ENCODE measurements at regions not wholly inside any gene's neighbourhood (a gene's known extent, or its start where the extent isn't known, plus 50 kb on each side); places are given as distances from the start of the nearest gene placed in this dataset.

DNA sequence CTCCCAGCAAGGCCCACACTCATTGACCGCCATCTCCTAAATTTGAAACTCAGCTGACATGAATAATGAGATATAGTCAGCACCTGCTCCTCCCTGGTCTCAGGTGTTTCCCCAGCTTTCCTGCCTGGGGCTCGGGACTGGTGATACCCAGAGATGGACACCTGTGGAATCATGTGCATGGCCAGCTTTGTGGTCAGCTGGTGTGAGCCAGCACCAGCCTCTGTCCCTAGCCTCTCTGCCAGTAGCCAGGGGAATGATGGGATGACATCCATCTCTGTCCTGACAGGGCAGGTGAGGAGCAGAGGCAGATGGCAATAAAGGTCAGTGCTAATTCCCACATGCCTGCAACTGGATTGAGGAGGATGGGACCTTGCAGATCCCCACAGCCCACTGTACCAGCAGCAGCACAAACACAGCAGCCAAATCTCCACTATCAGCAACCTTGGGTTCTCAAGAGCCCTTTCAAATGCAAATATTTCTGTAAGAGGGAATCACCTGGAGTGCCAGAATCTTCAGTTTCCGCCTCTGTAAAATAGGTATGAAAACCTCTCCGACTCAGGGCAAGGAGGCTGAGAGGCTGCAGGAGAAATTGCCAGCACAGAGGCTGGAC lies 329.2 kb upstream of the ZMIZ1 start:
- no peak for DNase-seq (ENCODE audit: low spot score)

DNA sequence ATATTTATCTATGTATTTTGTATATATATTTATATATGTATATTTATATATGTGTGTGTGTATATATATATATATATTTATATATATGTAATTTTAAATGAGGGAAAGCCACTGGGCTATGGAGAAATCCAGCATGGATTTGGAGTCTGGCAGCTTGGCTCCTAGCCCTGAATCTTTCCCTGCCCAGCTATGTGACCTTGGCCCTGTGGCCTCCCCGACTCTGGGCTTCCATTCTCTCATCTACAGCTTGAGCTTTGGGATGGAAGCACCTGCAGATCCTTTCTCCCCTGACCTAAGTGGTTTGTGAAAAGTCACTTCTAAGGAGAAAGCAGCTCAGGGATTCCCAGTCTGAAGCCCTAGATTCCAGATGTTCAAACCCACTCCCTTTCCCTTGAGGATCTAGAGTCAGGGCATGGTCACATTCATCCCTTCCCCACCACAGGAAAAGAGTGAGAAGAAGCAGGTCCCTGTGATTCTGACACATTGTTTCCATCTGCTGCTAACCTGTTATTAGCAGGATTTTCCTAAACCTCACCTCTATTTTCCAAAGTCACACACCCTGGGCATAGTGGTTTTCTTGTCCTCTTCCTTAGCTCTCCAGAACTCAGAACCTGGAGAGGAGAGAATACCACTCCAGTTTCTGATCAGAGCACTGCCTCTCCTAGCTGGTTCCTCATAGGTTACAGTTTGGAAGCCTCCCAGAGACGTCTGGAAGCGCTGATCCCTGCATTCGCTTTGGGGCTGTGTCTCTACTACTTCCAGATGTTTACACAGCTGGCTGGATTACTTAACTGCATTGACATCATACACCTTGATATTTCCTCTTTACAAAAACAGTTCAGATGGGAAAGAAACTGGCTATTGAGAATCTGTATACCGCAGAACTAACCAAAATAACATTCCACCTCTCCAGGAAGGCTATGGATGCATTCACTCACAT lies 327.5 kb upstream of the ZMIZ1 start:
- no peak for DNase-seq (ENCODE audit: low spot score)

DNA sequence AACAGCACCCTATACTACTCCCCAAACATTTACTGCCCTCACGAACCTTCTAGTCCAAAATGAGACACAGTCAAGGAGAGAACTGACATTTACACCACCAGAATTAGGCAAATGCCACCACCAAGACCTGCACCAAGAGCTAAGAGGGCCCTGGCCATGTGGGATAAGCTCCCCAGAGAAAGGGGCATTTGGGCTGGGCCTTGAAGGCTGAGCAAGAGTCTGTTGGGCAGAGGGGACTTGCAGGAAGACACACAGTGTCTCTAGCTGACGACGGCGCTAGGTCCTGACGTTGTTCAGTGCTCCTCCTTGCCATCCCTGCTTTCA lies 326.4 kb upstream of the ZMIZ1 start:
- no peak for DNase-seq (ENCODE audit: low spot score)

DNA sequence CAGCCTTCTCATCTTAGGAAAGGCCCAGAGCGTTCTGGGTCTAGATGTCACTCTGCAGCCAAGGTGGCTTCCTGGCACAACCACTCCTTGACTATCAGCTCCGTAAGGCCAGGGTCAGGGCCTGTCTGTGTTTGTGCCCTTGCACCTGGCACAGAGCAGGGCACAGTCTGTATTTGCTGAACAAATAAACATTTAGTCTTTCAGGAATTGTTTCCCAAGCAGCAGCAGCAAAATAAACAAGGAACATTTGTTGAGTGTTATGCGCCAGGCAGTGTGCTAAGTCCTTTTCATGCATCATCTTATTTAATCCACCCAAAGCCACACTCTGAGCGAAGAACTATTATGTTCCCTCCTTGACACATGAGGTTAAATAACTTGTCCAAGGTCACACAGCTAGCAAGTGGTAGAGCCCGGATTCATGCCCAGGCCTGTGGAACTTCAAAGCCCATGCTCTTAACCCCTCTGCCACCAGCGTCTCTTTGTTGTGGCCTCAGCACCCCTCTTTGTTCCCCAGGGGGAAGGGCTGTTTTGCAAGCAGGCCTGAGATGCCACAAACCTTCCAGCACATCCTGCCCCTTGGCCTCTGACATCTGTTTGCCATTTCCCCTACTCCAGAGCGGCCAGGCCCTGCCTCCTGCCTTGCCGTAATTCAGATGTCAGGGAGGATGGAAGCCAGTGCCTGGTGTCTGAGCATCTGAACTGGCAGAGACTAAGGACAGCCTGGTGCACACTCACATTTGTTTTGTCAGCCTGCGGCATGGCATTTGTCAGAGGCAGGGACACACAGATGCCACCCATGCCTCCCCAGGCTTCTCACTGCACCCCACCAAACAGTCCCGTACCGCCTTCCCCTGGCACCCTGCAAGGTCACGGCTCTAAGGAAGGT lies 325.8 kb upstream of the ZMIZ1 start:
- DNase-seq (ENCODE audit: low spot score): no peak

DNA sequence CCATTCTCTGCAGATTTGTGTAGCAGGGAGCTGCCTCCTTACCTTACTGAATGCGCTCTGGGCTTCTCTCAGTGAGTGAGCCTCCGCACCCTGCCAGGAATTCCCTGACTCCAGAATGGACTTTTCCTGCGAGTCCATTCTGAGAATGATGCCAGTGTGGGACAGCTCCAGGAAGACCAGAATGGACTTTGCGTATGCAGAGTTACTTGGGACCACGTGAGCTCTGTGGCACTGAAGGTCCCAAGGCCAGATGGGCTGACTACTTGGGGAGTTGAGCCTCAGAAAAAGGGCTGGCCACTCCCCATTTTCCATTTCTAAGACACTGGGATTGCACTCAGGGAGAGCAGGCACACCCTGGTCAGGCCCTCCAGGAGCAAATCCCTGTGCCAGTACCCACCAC lies 324.7 kb upstream of the ZMIZ1 start:
- DNase-seq (ENCODE audit: low spot score): no peak

DNA sequence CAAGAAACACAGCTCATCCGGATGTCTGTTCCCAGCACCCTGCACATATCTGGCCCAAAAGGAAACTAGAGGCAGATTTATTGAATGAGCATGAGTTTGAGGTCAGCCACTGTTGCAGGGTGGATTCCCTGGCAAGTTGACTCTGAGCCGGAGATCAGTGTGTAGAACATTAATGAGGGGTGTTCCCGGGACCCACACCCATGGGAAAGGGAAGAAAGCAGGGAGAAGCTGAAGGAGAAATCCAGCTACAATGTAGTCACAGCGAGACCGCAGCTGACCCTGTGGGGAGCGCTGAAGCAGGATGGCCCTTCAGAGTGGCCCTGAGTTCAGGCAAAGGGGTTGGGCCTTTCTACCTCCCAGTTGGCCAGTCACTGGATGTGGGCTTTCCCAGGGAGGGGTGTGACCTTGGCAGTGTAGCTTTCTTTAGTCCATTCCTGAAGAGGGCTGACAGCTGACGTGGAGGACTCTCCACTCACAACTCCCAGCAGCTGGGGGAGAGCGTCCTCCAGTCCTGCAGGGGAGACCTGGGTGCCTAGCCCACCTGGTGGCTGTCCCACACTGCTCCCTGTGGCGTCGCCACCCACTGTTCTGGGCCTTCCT lies 324.2 kb upstream of the ZMIZ1 start:
- DNase-seq (ENCODE audit: low spot score): no peak

DNA sequence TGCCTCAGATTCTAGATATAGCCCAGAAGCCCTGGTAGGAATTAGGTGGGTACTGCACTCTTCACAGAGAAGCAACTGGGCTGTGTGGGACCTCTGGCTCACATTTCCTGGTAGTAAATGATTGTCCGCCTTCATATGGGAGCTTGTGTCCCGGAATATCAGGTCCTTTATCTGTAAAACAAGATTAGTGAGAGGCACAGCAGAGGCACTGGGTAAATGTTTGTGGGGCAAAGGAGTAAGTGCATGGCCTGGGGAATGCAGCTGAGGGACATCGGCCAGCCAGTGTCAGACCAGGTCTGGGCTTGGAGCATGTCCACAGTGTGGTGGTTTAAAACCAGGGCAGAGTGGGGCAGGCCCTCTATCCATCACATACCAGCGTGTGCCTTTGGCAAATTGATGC lies 323.3 kb upstream of the ZMIZ1 start:
- no peak for DNase-seq (ENCODE audit: low spot score)

DNA sequence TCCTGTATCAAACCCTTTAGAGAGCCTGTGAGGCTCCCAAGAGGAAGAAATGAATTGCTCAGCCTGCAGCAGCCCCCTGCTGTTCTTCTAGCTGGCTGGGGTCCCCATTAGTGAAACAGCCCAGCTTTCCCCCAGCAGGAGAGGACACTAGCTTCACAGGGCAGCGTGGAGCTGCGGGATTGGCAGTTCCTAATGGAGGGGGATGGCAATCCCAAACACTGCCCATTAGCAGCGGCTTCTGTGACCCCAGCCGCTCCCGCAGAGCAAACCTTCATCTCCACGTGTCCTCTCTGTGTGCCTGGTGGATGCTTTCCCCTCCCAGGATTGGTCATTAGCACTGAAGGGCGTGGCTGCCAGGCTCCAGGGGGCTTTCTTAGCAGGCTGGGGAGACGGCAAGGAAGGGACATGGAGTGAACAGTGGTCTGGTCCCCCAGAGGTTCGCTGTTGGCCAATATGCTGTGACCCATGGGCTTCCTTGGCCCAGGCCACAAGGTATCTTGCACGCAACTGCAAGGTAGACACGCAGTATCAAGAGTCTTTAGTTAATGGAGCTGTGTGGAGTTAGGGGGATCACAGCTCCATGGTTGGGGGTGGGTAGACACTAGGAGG lies 322.5 kb upstream of the ZMIZ1 start:
- no peak for DNase-seq (ENCODE audit: low spot score)

DNA sequence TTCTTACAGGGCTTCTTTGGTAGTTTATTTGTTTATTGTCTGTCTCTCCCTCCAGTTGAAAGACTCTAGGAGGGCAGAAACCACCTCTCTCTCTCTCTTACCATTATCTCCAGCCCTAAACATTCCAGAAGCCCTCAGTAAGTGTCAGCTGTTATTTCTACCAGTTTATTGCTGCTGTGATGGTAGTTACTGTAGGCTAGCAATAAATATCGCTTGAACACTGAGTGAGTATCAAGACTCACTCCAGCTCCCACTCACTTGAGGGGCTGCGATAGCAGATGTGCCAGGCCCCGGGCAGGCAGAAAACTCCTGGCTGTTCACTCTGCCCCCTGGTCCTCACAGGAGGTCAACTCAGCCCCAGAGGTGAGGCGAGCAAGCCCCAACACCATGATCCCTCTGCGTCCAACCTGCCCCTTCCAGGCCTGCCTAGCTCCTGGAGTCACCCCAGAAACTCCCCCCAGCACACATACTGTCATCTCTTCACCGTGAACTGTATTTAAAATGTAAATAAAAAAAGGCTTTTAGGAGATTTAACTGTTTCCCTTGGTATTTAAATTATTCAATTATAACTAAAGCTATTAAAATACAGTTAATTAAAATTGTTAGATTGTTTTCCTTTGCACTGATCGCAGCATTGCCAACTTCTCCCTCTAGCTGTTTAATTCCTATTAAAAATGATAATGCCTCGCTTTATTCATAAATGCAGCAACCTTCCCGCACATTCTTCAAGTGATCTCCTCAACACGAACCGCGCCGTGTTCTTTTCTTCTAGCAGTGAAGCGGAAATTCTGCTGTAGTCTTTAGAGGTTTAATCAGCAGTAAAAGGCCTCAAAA lies 321.1 kb upstream of the ZMIZ1 start:
- no peak for DNase-seq (ENCODE audit: low spot score)

DNA sequence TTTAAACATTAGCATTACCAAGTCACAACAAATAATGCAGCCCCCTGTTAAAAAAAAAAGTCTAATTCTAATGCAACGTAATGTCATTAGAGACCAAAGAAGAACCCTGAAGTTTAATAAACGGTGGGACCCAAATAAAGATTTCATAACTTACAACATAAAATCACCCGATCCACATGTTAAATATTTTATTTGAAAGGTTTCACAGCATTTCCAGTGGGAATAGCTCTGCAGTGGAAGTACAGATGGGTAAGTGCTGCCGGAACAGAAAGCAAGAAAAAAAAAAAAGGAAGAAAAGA lies 320.6 kb upstream of the ZMIZ1 start:
- no peak for DNase-seq (ENCODE audit: low spot score)

DNA sequence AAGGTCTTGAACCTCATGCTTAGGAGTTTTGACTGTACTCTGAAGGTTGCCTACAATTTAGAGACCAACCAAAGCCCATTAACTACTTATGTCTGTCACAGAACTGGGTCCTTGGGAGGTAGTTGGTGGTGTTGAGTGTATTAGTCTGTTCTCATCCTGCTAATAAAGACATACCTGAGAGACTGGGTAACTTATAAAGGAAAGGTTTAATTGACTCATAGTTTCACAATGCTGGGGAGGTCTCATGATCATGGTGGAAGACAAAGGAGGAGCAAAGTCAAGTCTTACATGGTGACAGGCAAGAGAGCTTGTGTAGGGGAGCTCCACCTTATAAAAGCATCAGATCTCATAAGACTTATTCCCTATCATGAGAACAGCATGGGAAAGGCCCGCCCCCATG lies 319.6 kb upstream of the ZMIZ1 start:
- DNase-seq (ENCODE audit: low spot score): no peak

DNA sequence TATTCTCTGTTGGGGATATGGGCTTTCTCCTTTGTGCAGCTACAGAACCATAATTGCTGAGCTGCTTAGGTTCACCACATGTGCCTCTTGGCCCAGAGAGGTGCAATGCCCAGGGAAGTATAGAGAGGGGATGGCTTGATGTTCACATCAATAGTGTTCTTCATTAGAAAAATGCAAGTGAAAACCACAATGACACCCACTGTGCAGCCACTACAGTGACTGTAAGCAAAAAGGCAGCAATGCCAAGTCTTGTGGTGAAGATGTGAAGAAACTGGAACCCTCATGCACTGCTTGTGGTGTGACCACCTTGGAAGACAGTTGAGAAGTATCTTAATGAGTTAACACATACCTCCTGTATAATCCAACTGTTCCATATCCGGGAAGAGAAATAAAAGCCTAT lies 318.9 kb upstream of the ZMIZ1 start:
- no peak for DNase-seq (ENCODE audit: low spot score)

DNA sequence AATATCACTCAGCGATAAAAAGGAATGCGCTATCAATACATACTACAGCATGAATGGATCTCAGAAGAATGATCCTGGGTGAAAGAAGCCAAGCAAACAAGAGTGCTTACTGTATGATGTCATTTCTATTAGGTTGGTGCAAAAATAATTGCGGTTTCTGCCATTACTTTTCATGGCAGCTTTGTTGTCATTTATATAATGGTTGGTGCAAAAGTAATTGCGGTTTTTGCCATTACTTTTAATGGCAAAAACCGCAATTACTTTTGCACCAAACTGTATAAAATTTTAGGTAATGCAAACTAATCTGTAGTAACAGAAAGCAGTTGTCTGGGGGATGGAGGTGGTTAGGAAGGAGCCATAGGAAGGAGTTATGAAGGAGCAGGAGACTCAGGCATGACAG lies 318.3 kb upstream of the ZMIZ1 start:
- DNase-seq (ENCODE audit: low spot score): no peak

DNA sequence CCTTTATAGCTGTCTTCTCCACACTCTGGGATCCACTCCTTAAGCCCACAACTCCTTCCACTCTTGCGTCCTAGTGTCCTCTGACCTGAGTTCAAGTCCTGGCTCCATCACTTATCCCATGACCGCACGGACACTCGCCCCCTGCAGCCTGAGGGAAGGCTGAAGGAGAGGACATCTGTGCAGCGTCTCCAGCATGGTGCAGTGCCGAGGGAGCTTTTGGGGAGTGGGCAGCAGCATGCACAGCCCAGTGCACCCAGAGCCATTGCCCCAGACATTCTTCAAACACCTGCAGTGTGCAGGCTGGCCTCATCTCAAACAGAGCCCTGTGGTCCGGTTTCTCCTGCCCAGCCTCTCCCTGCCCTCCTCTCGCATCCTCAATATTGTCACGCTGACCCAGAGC lies 317.1 kb upstream of the ZMIZ1 start:
- no peak for DNase-seq (ENCODE audit: low spot score)

DNA sequence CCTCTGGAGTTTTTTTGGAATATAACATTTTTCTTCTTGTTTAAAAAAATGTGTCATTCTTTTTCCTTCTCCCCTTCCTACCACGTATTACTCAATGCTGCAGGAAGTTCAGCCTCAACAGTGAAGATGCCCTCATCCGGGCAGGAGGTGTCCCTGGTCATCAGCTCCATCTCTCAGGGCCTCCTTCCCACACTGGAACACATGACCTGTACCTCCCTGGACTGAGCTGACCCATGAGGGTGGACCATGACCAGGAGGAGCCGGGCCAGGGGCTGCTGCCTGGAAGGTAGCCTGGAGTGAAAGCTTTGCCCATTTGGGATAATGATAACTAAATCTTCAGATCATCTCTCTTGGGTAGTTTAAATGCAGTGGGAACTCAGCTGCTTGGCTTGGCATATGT lies 316.5 kb upstream of the ZMIZ1 start:
- no peak for DNase-seq (ENCODE audit: low spot score)

DNA sequence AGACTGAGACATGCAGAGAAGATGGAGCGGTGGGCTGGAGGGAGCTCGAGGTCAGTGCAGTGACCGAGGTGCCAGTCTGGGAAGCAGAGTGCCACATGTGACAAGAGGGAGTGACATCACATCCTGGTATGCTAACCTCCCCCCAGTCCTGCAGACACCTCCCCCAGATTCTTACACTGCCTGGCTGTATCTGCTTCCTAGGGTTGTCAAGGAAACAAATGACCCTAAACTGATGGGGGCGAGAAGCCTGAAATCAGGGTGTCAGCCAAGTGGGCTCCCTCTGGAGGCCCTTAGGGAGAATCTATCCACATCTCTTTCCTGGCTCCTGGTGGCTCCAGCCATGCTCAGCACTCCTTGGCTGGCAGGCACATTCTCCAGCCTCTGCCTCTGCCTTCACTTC lies 316.1 kb upstream of the ZMIZ1 start:
- DNase-seq (ENCODE audit: low spot score): no peak

DNA sequence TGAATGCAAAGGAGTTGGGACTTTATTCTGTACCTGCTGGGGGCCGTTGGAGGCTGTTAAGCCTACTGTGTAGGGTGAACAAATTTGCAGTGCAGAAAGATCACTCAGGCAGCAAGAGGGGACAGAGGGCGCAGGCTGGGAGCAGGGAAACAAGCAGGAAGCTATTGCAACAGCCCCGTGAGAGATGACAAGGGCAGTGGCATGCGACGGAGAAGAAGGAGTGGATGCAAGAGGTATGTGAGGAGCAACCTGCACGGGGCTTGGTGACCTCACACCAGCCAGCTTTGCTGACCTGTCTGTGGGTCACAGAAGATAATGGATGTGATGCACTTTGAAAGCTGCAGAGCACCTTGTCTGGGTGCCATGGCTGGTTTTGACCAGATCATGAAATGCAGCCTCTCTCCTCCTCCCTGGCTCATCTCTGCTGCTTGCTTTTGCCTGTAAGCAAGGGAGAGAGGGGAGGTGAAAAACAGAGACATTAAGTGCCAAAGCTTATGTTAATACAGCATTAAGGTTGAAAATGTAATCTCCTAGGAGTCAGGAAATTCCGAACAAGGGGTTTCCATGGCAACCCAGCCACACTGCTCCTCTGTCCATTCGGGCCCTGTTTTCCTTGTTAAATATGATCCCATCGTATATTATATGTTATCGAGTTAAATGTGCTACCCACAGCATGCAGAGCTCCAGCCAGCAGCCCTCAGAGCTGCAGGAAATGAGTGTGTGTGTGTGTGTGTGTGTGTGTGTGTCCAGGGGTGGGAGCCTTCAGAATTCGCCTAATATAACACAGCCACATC lies 314.3 kb upstream of the ZMIZ1 start:
- no peak for DNase-seq (ENCODE audit: low spot score)

DNA sequence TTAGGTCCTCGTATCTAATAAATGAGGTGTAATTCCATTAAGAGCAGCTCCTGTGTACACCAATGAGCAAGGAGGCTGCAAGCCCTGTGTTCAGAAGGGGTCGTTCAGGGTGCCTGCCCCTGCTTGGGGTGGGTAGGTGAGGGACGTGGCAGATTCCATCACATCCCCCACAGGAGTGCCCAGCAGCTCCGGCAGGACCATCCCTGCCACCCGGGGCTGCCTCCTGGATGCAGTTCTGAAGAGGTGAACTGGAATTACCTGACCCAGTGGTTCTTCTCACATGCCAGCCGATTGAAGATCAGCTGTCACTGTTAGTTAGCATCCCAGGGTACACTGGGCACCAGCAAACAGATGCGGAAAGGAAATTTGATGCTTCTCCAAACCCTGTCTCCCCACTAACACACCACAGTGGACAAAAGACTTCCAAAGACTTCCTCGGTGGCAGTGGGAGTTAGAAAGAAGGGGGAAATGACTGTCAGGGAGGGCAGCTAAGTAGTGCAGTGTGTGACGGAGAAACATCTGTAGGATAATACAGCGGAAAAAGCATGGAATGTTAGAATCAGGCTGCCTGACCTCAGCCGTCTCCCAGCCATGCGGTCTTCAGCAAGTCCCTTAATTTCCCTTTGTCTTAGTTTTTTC lies 313.6 kb upstream of the ZMIZ1 start:
- DNase-seq (ENCODE audit: low spot score): no peak

DNA sequence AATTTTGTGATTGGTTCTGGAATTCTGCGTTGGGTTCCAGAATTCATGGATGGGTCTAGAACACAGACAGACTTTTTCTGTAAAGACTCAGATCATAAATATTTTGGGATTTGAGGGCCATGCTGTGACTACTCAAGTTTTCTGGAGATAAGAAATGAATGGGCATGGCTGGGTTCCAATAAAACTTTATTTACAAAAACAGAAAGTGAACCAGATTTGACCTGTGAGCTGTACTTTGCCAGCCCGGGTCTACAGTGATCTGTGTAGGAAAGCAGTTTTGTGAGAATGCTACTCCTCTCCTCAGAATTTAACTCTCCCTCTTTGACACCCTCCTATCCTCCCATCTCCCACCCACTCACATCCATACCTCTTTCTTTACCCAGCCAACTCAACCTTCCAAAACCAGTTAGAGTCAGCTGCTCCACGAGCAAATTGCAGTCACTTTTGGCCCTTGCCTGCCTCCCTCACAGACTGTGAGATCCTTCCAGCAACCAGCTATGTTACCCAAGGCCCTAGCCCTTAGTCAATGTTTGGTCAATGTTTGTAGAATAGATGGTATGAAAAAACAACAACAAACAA lies 312.8 kb upstream of the ZMIZ1 start:
- DNase-seq (ENCODE audit: low spot score): no peak
